ENCODE measurements at regions not wholly inside any gene's neighbourhood (a gene's known extent, or its start where the extent isn't known, plus 50 kb on each side); places are given as distances from the start of the nearest gene placed in this dataset.

GRCh38 chr20:6704132-6704861, 63.2 kb upstream of the BMP2 start:
- Histone ChIP-seq H4K91ac (ENCODE audit: low read depth, low read length, poor library complexity) (no peak overlapping the region), H3K4ac (ENCODE audit: low read length) (no peak overlapping the region), H2BK12ac (ENCODE audit: low read length) (no peak overlapping the region), H3K27me3 (ENCODE audit: control insufficient read depth in 3 of 3, insufficient read depth in 3 of 3, low read depth in 1 of 3, low read length in 3 of 3) (no peaks in the 10 kb centered on the region), H3K4me3 (ENCODE audit: low read length in 2 of 2) (no peak overlapping the region), H3K4me1 (ENCODE audit: control insufficient read depth in 2 of 2, insufficient read depth in 1 of 2, low read depth in 1 of 2, low read length in 2 of 2) (peaks cover 0 to 6% of the 10 kb centered on the region in 2 donors), H3K14ac (ENCODE audit: low read length) (no peak overlapping the region), H3K9me3 (replicated peaks in 1 of 2; ENCODE audit: control insufficient read depth in 2 of 2, insufficient read depth in 1 of 2, low read depth in 1 of 2, low read length in 2 of 2) (no peaks in the 10 kb centered on the region), H2BK5ac (ENCODE audit: low read length) (no peak overlapping the region), H2AK5ac (ENCODE audit: low read depth, low read length) (no peak overlapping the region), H3K23ac (ENCODE audit: low read depth, low read length, poor library complexity) (no peak overlapping the region), H2BK15ac (ENCODE audit: low read length) (no peak overlapping the region), H2AFZ (ENCODE audit: low read length) (no peak overlapping the region), H4K8ac (ENCODE audit: low read depth, low read length) (no peak overlapping the region), H3K9ac (ENCODE audit: low read depth, low read length, poor library complexity) (no peak overlapping the region), H2BK120ac (ENCODE audit: low read depth, low read length) (no peak overlapping the region), H3K79me1 (ENCODE audit: low read depth, low read length) (no peaks in the 10 kb centered on the region), H3K4me2 (ENCODE audit: insufficient read depth, low read length, poor library complexity, severe bottlenecking) (no peak overlapping the region), H3K27ac (replicated peaks; ENCODE audit: low read length) (no peak overlapping the region), H3K18ac (ENCODE audit: low read length) (no peak overlapping the region), H3K36me3 (replicated peaks in 1 of 2; ENCODE audit: control insufficient read depth in 2 of 2, insufficient read depth in 2 of 2, low read length in 2 of 2) (no peaks in the 10 kb centered on the region)
- no CpG with 5 or more reads among the region's 6 CpGs for WGBS, 2 donors (ENCODE audit: extremely low coverage in 2 of 2, insufficient read length in 2 of 2, insufficient replicate concordance in 1 of 2)
- no peak for DNase-seq (ENCODE audit: low spot score)

DNA sequence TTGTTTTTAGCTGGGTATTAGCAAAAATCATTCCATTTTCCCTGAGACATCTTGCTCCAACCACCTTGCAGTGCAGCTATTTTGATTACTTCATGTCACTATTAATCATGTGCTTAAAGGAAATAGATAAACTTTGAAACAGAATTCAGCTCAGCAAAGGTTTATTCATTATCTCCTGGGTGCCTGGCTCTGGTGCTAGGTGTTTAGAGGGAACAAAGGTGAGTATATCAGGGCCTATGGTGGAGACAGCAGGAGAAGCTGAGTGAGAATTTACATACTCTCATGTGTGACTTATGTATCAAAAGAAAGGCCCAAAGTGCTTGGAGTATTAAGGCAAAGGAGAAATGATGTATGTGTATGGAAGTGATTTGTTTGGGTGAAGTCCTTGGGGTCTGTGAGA, 63.8 kb upstream of the BMP2 start:
- H3K4me1 ChIP-seq (ENCODE audit: control insufficient read depth in 2 of 2, insufficient read depth in 1 of 2, low read depth in 1 of 2, low read length in 2 of 2), result peaks cover 0 to 7% of the 10 kb centered on the region in 2 donors

DNA sequence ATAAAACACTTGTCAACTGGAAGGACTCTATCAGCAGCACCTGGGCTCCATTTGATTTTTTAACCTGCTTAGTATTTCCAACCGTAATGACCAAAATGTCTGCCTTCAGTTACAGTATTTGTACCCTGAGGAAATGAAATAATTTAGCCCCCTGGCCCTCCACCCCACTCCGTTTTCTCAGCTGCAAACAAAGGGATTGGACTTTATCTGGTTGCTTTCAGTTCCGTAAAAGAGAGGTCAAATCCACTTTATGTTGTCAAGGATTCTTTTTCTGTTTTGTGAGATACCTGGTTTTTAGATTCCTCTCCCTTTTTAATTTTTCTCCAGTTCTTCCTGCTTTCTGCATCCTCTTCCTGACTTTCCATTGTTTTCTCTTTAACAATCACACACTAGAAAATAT, 64.4 kb upstream of the BMP2 start:
- Histone ChIP-seq H3K18ac (ENCODE audit: low read length) (no peak overlapping the region), H3K36me3 (replicated peaks in 1 of 2; ENCODE audit: control insufficient read depth in 2 of 2, insufficient read depth in 2 of 2, low read length in 2 of 2) (no peaks in the 10 kb centered on the region), H3K4me3 (ENCODE audit: low read length in 2 of 2) (no peak overlapping the region), H3K27ac (replicated peaks; ENCODE audit: low read length) (no peak overlapping the region), H3K79me1 (ENCODE audit: low read depth, low read length) (no peaks in the 10 kb centered on the region), H2BK120ac (ENCODE audit: low read depth, low read length) (no peak overlapping the region), H4K8ac (ENCODE audit: low read depth, low read length) (no peak overlapping the region), H3K9ac (ENCODE audit: low read depth, low read length, poor library complexity) (no peak overlapping the region), H3K4me2 (ENCODE audit: insufficient read depth, low read length, poor library complexity, severe bottlenecking) (no peak overlapping the region), H3K4me1 (ENCODE audit: control insufficient read depth in 2 of 2, insufficient read depth in 1 of 2, low read depth in 1 of 2, low read length in 2 of 2) (peaks cover 0 to 6% of the 10 kb centered on the region in 2 donors), H2BK5ac (ENCODE audit: low read length) (no peak overlapping the region), H2AFZ (ENCODE audit: low read length) (no peak overlapping the region), H2BK12ac (ENCODE audit: low read length) (no peak overlapping the region), H3K23ac (ENCODE audit: low read depth, low read length, poor library complexity) (no peak overlapping the region), H3K9me3 (replicated peaks in 1 of 2; ENCODE audit: control insufficient read depth in 2 of 2, insufficient read depth in 1 of 2, low read depth in 1 of 2, low read length in 2 of 2) (no peaks in the 10 kb centered on the region), H2AK5ac (ENCODE audit: low read depth, low read length) (no peak overlapping the region), H4K91ac (ENCODE audit: low read depth, low read length, poor library complexity) (no peak overlapping the region), H3K4ac (ENCODE audit: low read length) (no peak overlapping the region), H3K27me3 (ENCODE audit: control insufficient read depth in 3 of 3, insufficient read depth in 3 of 3, low read depth in 1 of 3, low read length in 3 of 3) (no peaks in the 10 kb centered on the region), H2BK15ac (ENCODE audit: low read length) (no peak overlapping the region), H3K14ac (ENCODE audit: low read length) (no peak overlapping the region)
- DNase-seq (ENCODE audit: low spot score), result no peak
- no CpG with 5 or more reads among the region's 3 CpGs for WGBS, 2 donors (ENCODE audit: extremely low coverage in 2 of 2, insufficient read length in 2 of 2, insufficient replicate concordance in 1 of 2)

More for the DNA sequence above, 63.8 kb upstream of the BMP2 start:
- no peak overlapping the region for H4K91ac ChIP-seq (ENCODE audit: low read depth, low read length, poor library complexity)
- H3K9ac ChIP-seq (ENCODE audit: low read depth, low read length, poor library complexity), result no peak overlapping the region
- no peak overlapping the region for H2AFZ ChIP-seq (ENCODE audit: low read length)
- no peak overlapping the region for H2BK120ac ChIP-seq (ENCODE audit: low read depth, low read length)
- H2BK5ac ChIP-seq (ENCODE audit: low read length), result no peak overlapping the region
- H3K79me1 ChIP-seq (ENCODE audit: low read depth, low read length), result no peaks in the 10 kb centered on the region
- no peak overlapping the region for H3K4me3 ChIP-seq (ENCODE audit: low read length in 2 of 2)
- no peaks in the 10 kb centered on the region for H3K27me3 ChIP-seq (ENCODE audit: control insufficient read depth in 3 of 3, insufficient read depth in 3 of 3, low read depth in 1 of 3, low read length in 3 of 3)
- no peak overlapping the region for H3K4me2 ChIP-seq (ENCODE audit: insufficient read depth, low read length, poor library complexity, severe bottlenecking)
- H3K27ac ChIP-seq (replicated peaks; ENCODE audit: low read length), result no peak overlapping the region
- no peak for DNase-seq (ENCODE audit: low spot score)
- no peaks in the 10 kb centered on the region for H3K9me3 ChIP-seq (replicated peaks in 1 of 2; ENCODE audit: control insufficient read depth in 2 of 2, insufficient read depth in 1 of 2, low read depth in 1 of 2, low read length in 2 of 2)
- H2BK12ac ChIP-seq (ENCODE audit: low read length), result no peak overlapping the region
- no peak overlapping the region for H4K8ac ChIP-seq (ENCODE audit: low read depth, low read length)
- no peak overlapping the region for H3K18ac ChIP-seq (ENCODE audit: low read length)
- H2AK5ac ChIP-seq (ENCODE audit: low read depth, low read length), result no peak overlapping the region
- no peak overlapping the region for H3K4ac ChIP-seq (ENCODE audit: low read length)
- no peak overlapping the region for H3K14ac ChIP-seq (ENCODE audit: low read length)
- no peak overlapping the region for H3K23ac ChIP-seq (ENCODE audit: low read depth, low read length, poor library complexity)
- no peak overlapping the region for H2BK15ac ChIP-seq (ENCODE audit: low read length)
- H3K36me3 ChIP-seq (replicated peaks in 1 of 2; ENCODE audit: control insufficient read depth in 2 of 2, insufficient read depth in 2 of 2, low read length in 2 of 2), result no peaks in the 10 kb centered on the region

GRCh38 chr20:6702144-6702543, 65.3 kb upstream of the BMP2 start:
- Histone ChIP-seq H3K9ac (ENCODE audit: low read depth, low read length, poor library complexity) (no peak overlapping the region), H3K23ac (ENCODE audit: low read depth, low read length, poor library complexity) (no peak overlapping the region), H4K91ac (ENCODE audit: low read depth, low read length, poor library complexity) (no peak overlapping the region), H3K4ac (ENCODE audit: low read length) (no peak overlapping the region), H3K27ac (replicated peaks; ENCODE audit: low read length) (no peak overlapping the region), H3K36me3 (replicated peaks in 1 of 2; ENCODE audit: control insufficient read depth in 2 of 2, insufficient read depth in 2 of 2, low read length in 2 of 2) (no peaks in the 10 kb centered on the region), H2BK12ac (ENCODE audit: low read length) (no peak overlapping the region), H3K9me3 (replicated peaks in 1 of 2; ENCODE audit: control insufficient read depth in 2 of 2, insufficient read depth in 1 of 2, low read depth in 1 of 2, low read length in 2 of 2) (no peaks in the 10 kb centered on the region), H2BK5ac (ENCODE audit: low read length) (no peak overlapping the region), H2AFZ (ENCODE audit: low read length) (no peak overlapping the region), H2BK120ac (ENCODE audit: low read depth, low read length) (no peak overlapping the region), H3K14ac (ENCODE audit: low read length) (no peak overlapping the region), H3K18ac (ENCODE audit: low read length) (no peak overlapping the region), H3K4me2 (ENCODE audit: insufficient read depth, low read length, poor library complexity, severe bottlenecking) (no peak overlapping the region), H3K27me3 (ENCODE audit: control insufficient read depth in 3 of 3, insufficient read depth in 3 of 3, low read depth in 1 of 3, low read length in 3 of 3) (no peaks in the 10 kb centered on the region), H3K4me3 (ENCODE audit: low read length in 2 of 2) (no peak overlapping the region), H4K8ac (ENCODE audit: low read depth, low read length) (no peak overlapping the region), H3K79me1 (ENCODE audit: low read depth, low read length) (no peaks in the 10 kb centered on the region), H2BK15ac (ENCODE audit: low read length) (no peak overlapping the region), H2AK5ac (ENCODE audit: low read depth, low read length) (no peak overlapping the region), H3K4me1 (ENCODE audit: control insufficient read depth in 2 of 2, insufficient read depth in 1 of 2, low read depth in 1 of 2, low read length in 2 of 2) (peaks cover 0 to 8% of the 10 kb centered on the region in 2 donors)
- DNase-seq (ENCODE audit: low spot score), result no peak
